Stomach (tissue), 4 donors: ENCODE measurements at regions not wholly inside any gene's neighbourhood (a gene's known extent, or its start where the extent isn't known, plus 50 kb on each side); places are given as distances from the start of the nearest gene placed in this dataset.

Source experiments
- CTCF ChIP-seq, 7 experiments: fragments of 450-650 bp in 4 of 7; fragments of 200-600 bp in 3 of 7; sonication (generic) in 3 of 7; IDR thresholded peaks; one replicate each; pipeline ENCODE4 v1.5.1; 2016 to 2019; ENCODE audit warnings: antibody characterized with exemption in 7 of 7, control low read depth in 2 of 7, mild to moderate bottlenecking in 1 of 7
- POLR2A ChIP-seq, 4 donors: fragments of 450-650 bp; IDR thresholded peaks; one replicate each; pipeline ENCODE4 v1.6.1; 2016; ENCODE audit warnings: antibody characterized with exemption in 4 of 4, control low read depth in 2 of 4, mild to moderate bottlenecking in 1 of 4, moderate library complexity in 1 of 4
- POLR2AphosphoS5 ChIP-seq, 3 donors: sonication (generic); formaldehyde crosslinking; IDR thresholded peaks; one replicate each; pipeline ENCODE4 v1.6.1; 2016; ENCODE audit warnings: antibody characterized with exemption in 3 of 3

- TF ChIP-seq CTCF (IDR thresholded peaks at IDR 0.05) (no peak), POLR2A (IDR thresholded peaks at IDR 0.05) (no peak), POLR2AphosphoS5 (IDR thresholded peaks at IDR 0.05) (no peak)
Observed at GRCh38 chr12:76643438-76643837, 83.9 kb upstream of the OSBPL8 start.
